GM12878 (cell line): ENCODE measurements at regions not wholly inside any gene's neighbourhood (a gene's known extent, or its start where the extent isn't known, plus 50 kb on each side); places are given as distances from the start of the nearest gene placed in this dataset.

ENCODE experiments used
- CBFB ChIP-seq: IDR thresholded peaks from 2 replicates; pipeline ENCODE4 v1.6.1; 2016; ENCODE audit warnings: antibody characterized with exemption, low read depth
- TAF1 ChIP-seq: IDR thresholded peaks from 2 replicates; pipeline ENCODE4 v1.6.1; 2011; ENCODE audit warnings: mild to moderate bottlenecking, low read depth, low read length, borderline replicate concordance
- TF ChIP-seq, protein P1 (sequence below), 3 experiments: IDR thresholded peaks in 2 of 3; conservative IDR thresholded peaks in 1 of 3; 2 replicates each; pipeline ENCODE4 v1.5.1; 2011; ENCODE audit warnings: low read depth in 3 of 3, low read length in 3 of 3, mild to moderate bottlenecking in 3 of 3, control low read depth in 2 of 3, moderate library complexity in 2 of 3, inconsistent platforms in 1 of 3, mixed read lengths in 1 of 3; ENCODE audit not compliant: control insufficient read depth in 2 of 3, insufficient read depth in 1 of 3; ENCODE audit errors: extremely low read depth in 1 of 3

DNA sequence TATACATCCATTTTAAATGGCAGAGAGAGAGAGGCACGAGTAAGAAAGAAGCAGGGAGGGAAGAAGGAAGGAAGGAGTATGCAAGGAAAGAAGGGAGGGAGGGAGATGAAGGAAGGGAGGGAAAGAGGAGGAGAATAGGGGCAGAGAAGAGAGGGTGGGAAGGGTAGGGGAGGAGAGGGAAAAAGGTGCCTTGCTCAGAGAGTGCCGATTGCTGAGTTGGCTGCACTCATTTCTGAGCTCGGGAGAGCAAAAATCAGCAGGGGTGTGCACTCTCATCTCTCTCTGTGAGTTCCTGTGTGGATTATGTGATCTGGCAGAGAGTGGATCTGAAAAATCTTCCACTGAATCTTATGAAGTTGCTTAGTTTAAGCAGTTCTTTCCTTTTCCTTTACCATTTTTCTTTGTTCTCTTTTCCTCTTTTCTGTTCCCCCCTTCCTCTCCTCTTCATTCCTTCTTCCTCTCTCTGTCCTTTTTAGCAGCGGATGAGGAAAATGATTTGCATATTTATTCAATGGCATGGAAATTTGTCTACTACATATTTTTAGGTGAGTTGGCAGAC lies 108.7 kb downstream of the PERP start:
- TF ChIP-seq TAF1 (no peak), CBFB (no peak)
- TF ChIP-seq, protein P1, sequence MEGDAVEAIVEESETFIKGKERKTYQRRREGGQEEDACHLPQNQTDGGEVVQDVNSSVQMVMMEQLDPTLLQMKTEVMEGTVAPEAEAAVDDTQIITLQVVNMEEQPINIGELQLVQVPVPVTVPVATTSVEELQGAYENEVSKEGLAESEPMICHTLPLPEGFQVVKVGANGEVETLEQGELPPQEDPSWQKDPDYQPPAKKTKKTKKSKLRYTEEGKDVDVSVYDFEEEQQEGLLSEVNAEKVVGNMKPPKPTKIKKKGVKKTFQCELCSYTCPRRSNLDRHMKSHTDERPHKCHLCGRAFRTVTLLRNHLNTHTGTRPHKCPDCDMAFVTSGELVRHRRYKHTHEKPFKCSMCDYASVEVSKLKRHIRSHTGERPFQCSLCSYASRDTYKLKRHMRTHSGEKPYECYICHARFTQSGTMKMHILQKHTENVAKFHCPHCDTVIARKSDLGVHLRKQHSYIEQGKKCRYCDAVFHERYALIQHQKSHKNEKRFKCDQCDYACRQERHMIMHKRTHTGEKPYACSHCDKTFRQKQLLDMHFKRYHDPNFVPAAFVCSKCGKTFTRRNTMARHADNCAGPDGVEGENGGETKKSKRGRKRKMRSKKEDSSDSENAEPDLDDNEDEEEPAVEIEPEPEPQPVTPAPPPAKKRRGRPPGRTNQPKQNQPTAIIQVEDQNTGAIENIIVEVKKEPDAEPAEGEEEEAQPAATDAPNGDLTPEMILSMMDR (IDR thresholded peaks at IDR 0.05 in 2 of 3, conservative IDR thresholded peaks at IDR 0.05 in 1 of 3; ENCODE audit: control insufficient read depth in 2 of 3, extremely low read depth in 1 of 3, insufficient read depth in 1 of 3, low read depth in 3 of 3, low read length in 3 of 3): no peak
